Nephron (organoid): ENCODE measurements at regions not wholly inside any gene's neighbourhood (a gene's known extent, or its start where the extent isn't known, plus 50 kb on each side); places are given as distances from the start of the nearest gene placed in this dataset.

ENCODE experiments used
- H3K27ac Mint-ChIP-seq, 3 experiments: 2 replicates each; pipeline ENCODE4 v1.8.0; 2020; ENCODE audit warnings: mixed read lengths in 3 of 3, mild to moderate bottlenecking in 2 of 3, moderate library complexity in 1 of 3
- H3K27me3 Mint-ChIP-seq: 2 replicates; pipeline ENCODE4 v1.8.0; 2021; ENCODE audit warnings: low read depth, mild to moderate bottlenecking, moderate library complexity, mixed read lengths
- H3K36me3 Mint-ChIP-seq: 2 replicates; pipeline ENCODE4 v1.8.0; 2020; ENCODE audit warnings: low read depth, mixed read lengths
- H3K4me1 Mint-ChIP-seq: 2 replicates; pipeline ENCODE4 v1.8.0; 2020; ENCODE audit warnings: mixed read lengths
- H3K4me3 Mint-ChIP-seq, 3 experiments: 2 replicates each; pipeline ENCODE4 v1.8.0; 2020; ENCODE audit warnings: mild to moderate bottlenecking in 3 of 3, mixed read lengths in 3 of 3, moderate library complexity in 2 of 3
- H3K9me3 Mint-ChIP-seq: 2 replicates; pipeline ENCODE4 v1.8.0; 2020; ENCODE audit warnings: mixed read lengths
- CTCF ChIP-seq, 3 experiments: fragments of 200-600 bp; sonication (generic); IDR thresholded peaks; one replicate each; pipeline ENCODE4 v1.5.0; 2021; ENCODE audit warnings: antibody characterized with exemption in 3 of 3; ENCODE audit not compliant: unreplicated experiment in 3 of 3

GRCh38 chr4:184534511-184535391 lies 60.4 kb upstream of the IRF2 start:
- Mint-ChIP-seq H3K27me3 (peaks cover 3% of the 10 kb centered on the region), H3K4me1 (peaks cover 28% of the 10 kb centered on the region), H3K36me3 (peaks cover 8% of the 10 kb centered on the region), H3K4me3 (peak overlapping the region; percentile 51 to 94 (median 55)), H3K27ac (peak overlapping the region; percentile 91 to 98 (median 93)), H3K9me3 (no peaks in the 10 kb centered on the region)
- TF ChIP-seq CTCF (IDR thresholded peaks at IDR 0.05; ENCODE audit: unreplicated experiment in 3 of 3): no peak

GRCh38 chr4:184533908-184534307 lies 59.6 kb upstream of the IRF2 start:
- Mint-ChIP-seq H3K27ac (peak overlapping the region in 1 of 3 experiments; percentile 60), H3K4me3 (no peak overlapping the region), H3K4me1 (peaks cover 28% of the 10 kb centered on the region), H3K27me3 (peaks cover 3% of the 10 kb centered on the region), H3K36me3 (peaks cover 13% of the 10 kb centered on the region), H3K9me3 (peaks cover 4% of the 10 kb centered on the region)
- TF ChIP-seq CTCF (IDR thresholded peaks at IDR 0.05; ENCODE audit: unreplicated experiment in 3 of 3): no peak

GRCh38 chr4:184531008-184531407 lies 56.7 kb upstream of the IRF2 start:
- no peak for TF ChIP-seq CTCF (IDR thresholded peaks at IDR 0.05; ENCODE audit: unreplicated experiment in 3 of 3)

GRCh38 chr4:184529283-184529682 lies 54.9 kb upstream of the IRF2 start:
- peaks cover 29% of the 10 kb centered on the region for H3K9me3 Mint-ChIP-seq
- H3K4me3 Mint-ChIP-seq: no peak overlapping the region
- no peak overlapping the region for H3K27ac Mint-ChIP-seq
- peaks cover 1% of the 10 kb centered on the region for H3K4me1 Mint-ChIP-seq
- peaks cover 32% of the 10 kb centered on the region for H3K36me3 Mint-ChIP-seq
- no peak for TF ChIP-seq CTCF (IDR thresholded peaks at IDR 0.05; ENCODE audit: unreplicated experiment in 3 of 3)
- H3K27me3 Mint-ChIP-seq: no peaks in the 10 kb centered on the region

More at GRCh38 chr4:184531008-184531407, 56.7 kb upstream of the IRF2 start:
- Mint-ChIP-seq H3K9me3 (peaks cover 12% of the 10 kb centered on the region), H3K27me3 (no peaks in the 10 kb centered on the region), H3K4me3 (no peak overlapping the region), H3K36me3 (peaks cover 21% of the 10 kb centered on the region), H3K4me1 (peaks cover 13% of the 10 kb centered on the region), H3K27ac (no peak overlapping the region)

GRCh38 chr4:184528713-184529112 lies 54.4 kb upstream of the IRF2 start:
- Mint-ChIP-seq H3K4me1 (no peaks in the 10 kb centered on the region), H3K9me3 (peaks cover 34% of the 10 kb centered on the region), H3K27me3 (no peaks in the 10 kb centered on the region), H3K27ac (no peak overlapping the region), H3K4me3 (no peak overlapping the region), H3K36me3 (peaks cover 32% of the 10 kb centered on the region)
- TF ChIP-seq CTCF (IDR thresholded peaks at IDR 0.05; ENCODE audit: unreplicated experiment in 3 of 3): no peak

- Mint-ChIP-seq H3K36me3 (peaks cover 27% of the 10 kb centered on the region), H3K4me3 (no peak overlapping the region), H3K4me1 (no peaks in the 10 kb centered on the region), H3K27me3 (no peaks in the 10 kb centered on the region), H3K9me3 (peaks cover 35% of the 10 kb centered on the region), H3K27ac (no peak overlapping the region)
- no peak for TF ChIP-seq CTCF (IDR thresholded peaks at IDR 0.05; ENCODE audit: unreplicated experiment in 3 of 3)
These were observed 53.7 kb upstream of the IRF2 start for GRCh38 chr4:184528051-184528450.
